Large intestine (tissue), 3 donors: ENCODE measurements at regions not wholly inside any gene's neighbourhood (a gene's known extent, or its start where the extent isn't known, plus 50 kb on each side); places are given as distances from the start of the nearest gene placed in this dataset.

ENCODE experiments used
- DNase-seq, 2 donors: peaks; one replicate each; pipeline versions ENCODE4 v3.0.0 to v3.0.0-alpha.2; 2013
- H3K27ac ChIP-seq: one replicate; pipeline ENCODE4 v1.5.1; 2013; ENCODE audit warnings: low read length
- H3K27me3 ChIP-seq: 2 replicates; pipeline ENCODE4 v1.6.1; 2013; ENCODE audit warnings: low read length; ENCODE audit not compliant: control insufficient read depth, insufficient read depth
- H3K36me3 ChIP-seq: 2 replicates; pipeline ENCODE4 v1.6.1; 2013; ENCODE audit warnings: low read length; ENCODE audit not compliant: control insufficient read depth, insufficient read depth
- H3K4me1 ChIP-seq: one replicate; pipeline ENCODE4 v1.6.1; 2013; ENCODE audit warnings: low read length; ENCODE audit not compliant: control insufficient read depth, insufficient read depth
- H3K4me3 ChIP-seq: one replicate; pipeline ENCODE4 v1.5.1; 2013; ENCODE audit warnings: low read length
- H3K9me3 ChIP-seq: one replicate; pipeline ENCODE4 v1.6.1; 2013; ENCODE audit warnings: mild to moderate bottlenecking, low read depth, low read length, moderate library complexity; ENCODE audit not compliant: control insufficient read depth
- WGBS: methylation state at CpG from one replicate; pipeline ENCODE4 v1.1.5; 2013; ENCODE audit warnings: low lambda C conversion rate; ENCODE audit not compliant: insufficient coverage; 5-methylcytosine and 5-hydroxymethylcytosine counted together

- no peak overlapping the region for H3K27ac ChIP-seq
- 80% methylated on average over 1 of the region's 5 CpGs for WGBS
- H3K36me3 ChIP-seq, result no peaks in the 10 kb centered on the region
- no peaks in the 10 kb centered on the region for H3K27me3 ChIP-seq
- no peaks in the 10 kb centered on the region for H3K4me1 ChIP-seq
- H3K4me3 ChIP-seq, result no peak overlapping the region
- DNase-seq, result no peak
- H3K9me3 ChIP-seq, result no peaks in the 10 kb centered on the region
Measured at GRCh38 chr20:39571171-39571570, 609.0 kb downstream of the DHX35 start.

- H3K27ac ChIP-seq, result no peak overlapping the region
- no peak for DNase-seq
- H3K27me3 ChIP-seq, result no peaks in the 10 kb centered on the region
- no peak overlapping the region for H3K4me3 ChIP-seq
- no CpG with 5 or more reads among the region's 1 CpG for WGBS
- no peaks in the 10 kb centered on the region for H3K4me1 ChIP-seq
- H3K9me3 ChIP-seq, result no peaks in the 10 kb centered on the region
- no peaks in the 10 kb centered on the region for H3K36me3 ChIP-seq
Measured at GRCh38 chr20:39568109-39568508, 606.0 kb downstream of the DHX35 start.

GRCh38 chr20:39563349-39563748, 601.2 kb downstream of the DHX35 start:
- Histone ChIP-seq H3K27me3 (no peaks in the 10 kb centered on the region), H3K27ac (no peak overlapping the region), H3K4me1 (no peaks in the 10 kb centered on the region), H3K36me3 (no peaks in the 10 kb centered on the region), H3K4me3 (no peak overlapping the region), H3K9me3 (no peaks in the 10 kb centered on the region)
- no peak for DNase-seq
- WGBS, result no CpG with 5 or more reads among the region's 4 CpGs

- no peak for DNase-seq
- Histone ChIP-seq H3K9me3 (no peaks in the 10 kb centered on the region), H3K4me3 (no peak overlapping the region), H3K27ac (no peak overlapping the region), H3K4me1 (no peaks in the 10 kb centered on the region), H3K36me3 (no peaks in the 10 kb centered on the region), H3K27me3 (peaks cover 2% of the 10 kb centered on the region)
- 100% methylated on average over 3 of the region's 3 CpGs for WGBS
Measured at GRCh38 chr20:39554341-39554740, 592.2 kb downstream of the DHX35 start.

- Histone ChIP-seq H3K4me1 (no peaks in the 10 kb centered on the region), H3K27ac (no peak overlapping the region), H3K4me3 (no peak overlapping the region), H3K9me3 (no peaks in the 10 kb centered on the region), H3K36me3 (no peaks in the 10 kb centered on the region), H3K27me3 (peaks cover 2% of the 10 kb centered on the region)
- DNase-seq, result no peak
- WGBS, result 100% methylated on average over 1 of the region's 2 CpGs
Measured at GRCh38 chr20:39553120-39553519, 591.0 kb downstream of the DHX35 start.

- no CpG with 5 or more reads among the region's 9 CpGs for WGBS
Measured at GRCh38 chr20:39549733-39550132, 587.6 kb downstream of the DHX35 start.

GRCh38 chr20:39547546-39548408, 585.6 kb downstream of the DHX35 start:
- 71% methylated on average over 2 of the region's 6 CpGs for WGBS
- Histone ChIP-seq H3K27me3 (peaks cover 2% of the 10 kb centered on the region), H3K27ac (no peak overlapping the region), H3K4me1 (no peaks in the 10 kb centered on the region), H3K9me3 (no peaks in the 10 kb centered on the region), H3K4me3 (no peak overlapping the region), H3K36me3 (no peaks in the 10 kb centered on the region)
- DNase-seq, result no peak

More at GRCh38 chr20:39549733-39550132, 587.6 kb downstream of the DHX35 start:
- no peaks in the 10 kb centered on the region for H3K4me1 ChIP-seq
- DNase-seq, result no peak
- H3K36me3 ChIP-seq, result no peaks in the 10 kb centered on the region
- no peak overlapping the region for H3K27ac ChIP-seq
- no peaks in the 10 kb centered on the region for H3K9me3 ChIP-seq
- peaks cover 2% of the 10 kb centered on the region for H3K27me3 ChIP-seq
- H3K4me3 ChIP-seq, result no peak overlapping the region

GRCh38 chr20:39541136-39541803, 579.1 kb downstream of the DHX35 start:
- Histone ChIP-seq H3K9me3 (no peaks in the 10 kb centered on the region), H3K36me3 (no peaks in the 10 kb centered on the region), H3K4me1 (no peaks in the 10 kb centered on the region), H3K4me3 (no peak overlapping the region), H3K27me3 (no peaks in the 10 kb centered on the region), H3K27ac (no peak overlapping the region)
- no CpG with 5 or more reads among the region's 2 CpGs for WGBS
- peak in 1 of 2 donors; percentile 24 for DNase-seq

- DNase-seq, result no peak
- Histone ChIP-seq H3K9me3 (no peaks in the 10 kb centered on the region), H3K4me3 (no peak overlapping the region), H3K27ac (no peak overlapping the region), H3K4me1 (no peaks in the 10 kb centered on the region), H3K27me3 (no peaks in the 10 kb centered on the region), H3K36me3 (no peaks in the 10 kb centered on the region)
Measured at GRCh38 chr20:39538317-39538716, 576.2 kb downstream of the DHX35 start.

GRCh38 chr20:39535301-39535700, 573.2 kb downstream of the DHX35 start:
- DNase-seq, result no peak
- Histone ChIP-seq H3K36me3 (no peaks in the 10 kb centered on the region), H3K9me3 (no peaks in the 10 kb centered on the region), H3K27me3 (no peaks in the 10 kb centered on the region), H3K4me1 (no peaks in the 10 kb centered on the region), H3K27ac (no peak overlapping the region), H3K4me3 (no peak overlapping the region)
- no CpG with 5 or more reads among the region's 1 CpG for WGBS
